Spinal cord (tissue), 9 donors: ENCODE measurements at regions not wholly inside any gene's neighbourhood (a gene's known extent, or its start where the extent isn't known, plus 50 kb on each side); places are given as distances from the start of the nearest gene placed in this dataset.
"Not testable (repeated sequence)": the region's sequence is repeated elsewhere in the genome, so short reads cannot be mapped to it uniquely, and the experiment has no call there.

Experiments used
- DNase-seq, 6 donors: peaks; one replicate each; pipeline versions ENCODE4 v3.0.0 to v3.0.0-alpha.2; 2013 to 2015; ENCODE audit warnings: low spot score in 6 of 6, low read depth in 4 of 6
- H3K27ac ChIP-seq: one replicate; pipeline ENCODE4 v1.5.1; 2013; ENCODE audit warnings: low read depth, low read length, control low read depth
- H3K27me3 ChIP-seq: one replicate; pipeline ENCODE4 v1.6.1; 2013; ENCODE audit warnings: low read length; ENCODE audit not compliant: control insufficient read depth, insufficient read depth
- H3K36me3 ChIP-seq: one replicate; pipeline ENCODE4 v1.6.1; 2013; ENCODE audit warnings: low read length; ENCODE audit not compliant: control insufficient read depth, insufficient read depth
- H3K4me1 ChIP-seq: one replicate; pipeline ENCODE4 v1.6.1; 2013; ENCODE audit warnings: low read length; ENCODE audit not compliant: control insufficient read depth, insufficient read depth
- H3K4me3 ChIP-seq: one replicate; pipeline ENCODE4 v1.5.1; 2013; ENCODE audit warnings: low read depth, low read length, control low read depth
- H3K9me3 ChIP-seq: one replicate; pipeline ENCODE4 v1.6.1; 2013; ENCODE audit warnings: low read length; ENCODE audit not compliant: control insufficient read depth, insufficient read depth
- WGBS: methylation state at CpG from one replicate; pipeline ENCODE4 v1.1.5; 2013; ENCODE audit warnings: missing lambda C conversion rate; ENCODE audit not compliant: insufficient coverage; 5-methylcytosine and 5-hydroxymethylcytosine counted together
- donor health status: healthy.

DNA sequence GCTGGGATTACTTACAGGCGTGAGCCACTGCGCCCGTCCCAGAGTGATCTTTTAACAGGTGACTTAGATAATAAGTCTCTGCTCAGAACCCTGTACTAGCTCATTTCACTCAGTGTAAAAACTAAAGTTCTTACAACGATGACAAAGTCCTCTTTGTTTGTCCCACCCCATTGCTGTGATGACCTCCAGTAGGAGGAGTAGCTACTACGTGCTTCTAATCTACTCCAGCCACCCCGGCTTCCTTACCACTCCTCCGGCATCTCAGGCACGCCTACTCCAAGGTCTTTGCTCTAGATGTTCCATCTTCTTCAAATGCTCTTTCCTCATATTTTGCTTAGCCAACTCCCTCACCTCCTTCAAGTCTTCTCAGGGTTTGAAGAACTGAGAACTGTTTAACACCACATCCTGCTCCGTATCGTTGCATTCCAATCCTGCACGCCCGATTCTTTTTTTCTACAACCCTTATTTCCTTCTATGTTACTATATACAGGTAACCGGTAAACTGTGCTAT lies 108.4 kb upstream of the METTL14 start:
- H3K27me3 ChIP-seq, H3K4me1 ChIP-seq, H3K9me3 ChIP-seq, H3K27ac ChIP-seq, H3K36me3 ChIP-seq, H3K4me3 ChIP-seq, DNase-seq: not testable (repeated sequence)
- WGBS, result 100% methylated on average over 6 of the region's 13 CpGs

GRCh38 chr4:118585015-118585414 lies 100.2 kb upstream of the METTL14 start:
- WGBS, result 84% methylated on average over 3 of the region's 5 CpGs
- Histone ChIP-seq H3K36me3 (no peaks in the 10 kb centered on the region), H3K27ac (no peak overlapping the region), H3K4me3 (no peak overlapping the region), H3K9me3 (no peaks in the 10 kb centered on the region), H3K27me3 (no peaks in the 10 kb centered on the region), H3K4me1 (peaks cover 9% of the 10 kb centered on the region)
- DNase-seq, result no peak

DNA sequence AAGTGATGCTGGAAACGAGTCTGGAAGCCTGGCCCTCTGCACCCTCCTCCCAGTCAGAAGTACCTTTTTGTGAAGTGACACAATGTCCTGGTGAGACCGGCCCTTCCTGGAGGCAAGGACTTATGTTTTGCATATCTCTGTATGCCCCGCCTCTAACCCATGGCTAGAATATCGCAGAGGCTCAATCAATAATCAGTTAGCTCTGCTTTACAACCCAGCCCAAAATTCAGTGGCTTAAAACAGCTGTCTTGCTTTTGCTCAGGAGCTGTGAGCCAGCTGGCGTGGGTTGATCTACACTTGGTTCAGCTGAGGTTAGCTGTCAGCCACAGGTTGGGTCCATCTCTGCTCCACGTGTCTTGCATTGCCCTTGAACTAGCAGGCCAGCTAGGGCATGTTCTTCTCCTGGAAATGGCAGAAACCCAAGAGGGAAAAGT lies 98.8 kb upstream of the METTL14 start:
- Histone ChIP-seq H3K4me1 (peaks cover 9% of the 10 kb centered on the region), H3K36me3 (no peaks in the 10 kb centered on the region), H3K27ac (no peak overlapping the region), H3K27me3 (no peaks in the 10 kb centered on the region), H3K9me3 (no peaks in the 10 kb centered on the region), H3K4me3 (no peak overlapping the region)
- WGBS, result 60% methylated on average over 6 of the region's 6 CpGs
- DNase-seq, result no peak

DNA sequence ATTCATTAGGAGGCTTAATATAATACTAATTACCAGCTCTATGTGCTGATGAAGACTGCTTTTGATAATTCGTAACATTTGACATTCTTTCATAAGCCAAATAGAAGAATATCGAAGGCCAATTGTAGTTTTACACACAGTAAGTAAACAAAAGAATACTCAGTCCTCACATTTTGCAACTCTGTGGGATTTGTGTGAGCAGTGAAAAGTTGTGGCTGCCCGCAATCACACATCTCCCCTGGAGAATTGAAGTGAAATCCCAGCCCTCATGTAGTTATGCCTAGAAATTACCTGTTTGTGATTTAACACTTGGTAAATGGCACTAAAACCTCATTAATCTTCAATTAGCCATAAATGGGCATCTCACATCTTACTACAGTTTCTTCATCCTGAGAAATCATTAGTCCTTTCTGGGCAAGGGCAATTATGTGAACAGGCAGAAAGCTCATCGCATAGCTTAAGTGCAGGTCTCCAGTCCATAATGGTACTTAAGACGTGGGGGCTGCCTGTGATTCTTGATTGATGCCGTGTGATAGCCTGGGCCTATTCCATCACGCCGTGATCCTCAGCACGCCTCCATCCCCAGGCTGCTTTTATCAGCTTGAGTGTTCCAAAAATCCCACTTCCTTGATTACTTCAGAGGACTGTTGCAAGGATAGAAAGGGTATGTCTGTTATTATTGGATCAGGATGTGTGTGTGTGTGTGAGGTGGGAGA lies 97.9 kb upstream of the METTL14 start:
- WGBS, result 65% methylated on average over 6 of the region's 9 CpGs
- peaks cover 13% of the 10 kb centered on the region for H3K4me1 ChIP-seq
- H3K27ac ChIP-seq, result no peak overlapping the region
- no peaks in the 10 kb centered on the region for H3K36me3 ChIP-seq
- no peaks in the 10 kb centered on the region for H3K27me3 ChIP-seq
- DNase-seq, result peak in 1 of 6 donors; percentile 63
- no peaks in the 10 kb centered on the region for H3K9me3 ChIP-seq
- no peak overlapping the region for H3K4me3 ChIP-seq

GRCh38 chr4:118587946-118588345 lies 97.2 kb upstream of the METTL14 start:
- Histone ChIP-seq H3K36me3 (no peaks in the 10 kb centered on the region), H3K4me1 (peaks cover 14% of the 10 kb centered on the region), H3K9me3 (no peaks in the 10 kb centered on the region), H3K27me3 (no peaks in the 10 kb centered on the region), H3K27ac (no peak overlapping the region), H3K4me3 (no peak overlapping the region)
- WGBS, result 88% methylated on average over 3 of the region's 4 CpGs
- DNase-seq, result no peak

DNA sequence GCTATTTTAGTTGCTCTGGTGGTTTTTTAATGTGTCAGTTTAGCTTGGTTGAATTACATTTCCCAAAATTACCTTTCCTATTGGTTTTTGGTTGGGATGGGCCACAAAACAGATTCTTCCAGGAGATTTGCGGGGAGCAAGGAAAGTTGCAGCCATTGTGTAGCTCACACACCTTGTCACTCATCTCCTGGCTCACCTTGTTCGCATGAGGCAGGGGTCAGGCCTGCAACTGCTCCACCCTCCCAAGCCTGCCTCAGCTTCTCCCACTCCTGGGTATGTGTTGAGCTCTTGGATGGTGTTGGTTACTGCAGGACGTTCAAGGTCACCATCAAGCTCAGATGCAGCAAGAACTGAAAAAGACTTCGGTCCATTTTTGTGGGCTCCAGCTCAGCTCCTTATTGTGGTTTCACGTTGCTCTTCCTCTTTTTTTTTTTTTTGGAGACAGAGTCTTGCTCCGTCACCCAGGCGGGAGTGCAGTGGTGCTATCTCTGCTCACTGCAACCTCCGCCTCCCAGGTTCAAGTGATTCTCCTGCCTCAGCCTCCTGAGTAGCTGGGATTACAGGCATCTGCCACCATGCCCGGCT lies 95.6 kb upstream of the METTL14 start:
- DNase-seq, result no peak
- Histone ChIP-seq H3K36me3 (no peaks in the 10 kb centered on the region), H3K4me1 (peaks cover 14% of the 10 kb centered on the region), H3K27ac (no peak overlapping the region), H3K4me3 (no peak overlapping the region), H3K27me3 (no peaks in the 10 kb centered on the region), H3K9me3 (no peaks in the 10 kb centered on the region)
- 86% methylated on average over 8 of the region's 9 CpGs for WGBS

DNA sequence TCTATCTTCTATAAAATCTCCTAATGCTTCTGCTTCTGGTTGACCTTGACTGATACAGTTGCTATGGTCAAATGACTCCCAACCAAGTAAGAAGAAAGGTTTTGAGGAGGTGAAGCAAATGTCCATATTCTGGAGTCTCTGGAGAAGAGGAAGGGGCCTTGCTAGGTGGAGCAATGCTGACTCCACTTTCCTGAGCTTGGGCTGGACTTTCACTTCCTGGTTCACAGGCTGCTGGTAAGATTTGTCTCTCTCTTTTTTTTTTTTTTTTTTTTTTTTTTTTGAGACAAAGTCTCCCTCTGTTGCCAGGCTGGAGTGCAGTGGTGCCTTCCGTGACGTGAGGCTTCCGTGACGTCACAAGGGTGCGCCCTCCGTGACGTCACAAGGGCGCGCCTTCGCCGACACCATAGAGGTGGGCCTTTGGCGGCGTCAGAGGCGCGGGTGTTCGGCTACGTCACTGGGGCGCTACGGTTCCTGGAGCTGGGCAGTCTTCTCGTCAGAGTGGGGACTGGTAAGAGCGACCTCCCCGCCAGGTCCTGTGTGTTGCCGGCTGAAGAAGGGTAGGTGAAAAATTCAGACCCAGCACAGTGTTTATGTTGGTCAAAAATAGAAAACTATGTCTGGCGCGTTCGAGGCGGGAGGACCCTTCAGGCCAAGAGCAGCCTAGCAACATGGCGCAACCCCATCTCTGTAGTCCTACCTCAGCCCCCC lies 93.7 kb upstream of the METTL14 start:
- peak overlapping the region; percentile 61 for H3K4me3 ChIP-seq
- H3K4me1 ChIP-seq, result not testable (repeated sequence)
- under 1% methylated on average over 23 of the region's 28 CpGs for WGBS

DNA sequence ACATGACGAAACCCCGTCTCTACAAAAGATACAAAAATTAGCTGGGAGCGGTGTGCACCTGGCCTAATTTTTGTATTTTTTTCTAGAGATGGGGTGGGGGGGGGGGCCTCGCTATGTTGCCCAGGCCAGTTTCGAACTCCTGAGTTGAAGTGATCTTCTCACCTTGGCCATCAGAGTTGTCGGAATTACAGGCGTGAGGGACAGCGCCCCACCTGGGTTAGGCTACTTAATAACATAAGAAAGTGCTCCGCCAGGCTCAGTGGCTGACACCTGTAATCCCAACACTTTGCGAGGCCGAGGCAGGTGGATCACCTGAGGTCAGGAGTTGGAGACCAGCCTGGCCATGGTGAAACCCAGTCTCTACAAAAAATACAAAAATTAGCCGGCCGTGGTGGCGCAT lies 92.9 kb upstream of the METTL14 start:
- not testable (repeated sequence) for H3K4me1 ChIP-seq, H3K36me3 ChIP-seq, H3K27ac ChIP-seq, H3K9me3 ChIP-seq, H3K27me3 ChIP-seq, DNase-seq
- H3K4me3 ChIP-seq, result peak overlapping the region; percentile 61
- 95% methylated on average over 4 of the region's 14 CpGs for WGBS

More for the DNA sequence above, 93.7 kb upstream of the METTL14 start:
- not testable (repeated sequence) for H3K9me3 ChIP-seq, H3K36me3 ChIP-seq, H3K27me3 ChIP-seq
- H3K27ac ChIP-seq, result peak overlapping the region; percentile 83
- DNase-seq, result peak; percentile 82 to 97 (median 90)

- H3K4me3 ChIP-seq, H3K4me1 ChIP-seq: not testable (repeated sequence)
These were observed 89.3 kb upstream of the METTL14 start for GRCh38 chr4:118595883-118596282.

More at GRCh38 chr4:118595883-118596282, 89.3 kb upstream of the METTL14 start:
- H3K36me3 ChIP-seq, H3K27ac ChIP-seq, H3K27me3 ChIP-seq, H3K9me3 ChIP-seq, DNase-seq: not testable (repeated sequence)
- WGBS, result no CpG with 5 or more reads among the region's 3 CpGs
